ENCODE measurements at regions not wholly inside any gene's neighbourhood (a gene's known extent, or its start where the extent isn't known, plus 50 kb on each side); places are given as distances from the start of the nearest gene placed in this dataset.

DNA sequence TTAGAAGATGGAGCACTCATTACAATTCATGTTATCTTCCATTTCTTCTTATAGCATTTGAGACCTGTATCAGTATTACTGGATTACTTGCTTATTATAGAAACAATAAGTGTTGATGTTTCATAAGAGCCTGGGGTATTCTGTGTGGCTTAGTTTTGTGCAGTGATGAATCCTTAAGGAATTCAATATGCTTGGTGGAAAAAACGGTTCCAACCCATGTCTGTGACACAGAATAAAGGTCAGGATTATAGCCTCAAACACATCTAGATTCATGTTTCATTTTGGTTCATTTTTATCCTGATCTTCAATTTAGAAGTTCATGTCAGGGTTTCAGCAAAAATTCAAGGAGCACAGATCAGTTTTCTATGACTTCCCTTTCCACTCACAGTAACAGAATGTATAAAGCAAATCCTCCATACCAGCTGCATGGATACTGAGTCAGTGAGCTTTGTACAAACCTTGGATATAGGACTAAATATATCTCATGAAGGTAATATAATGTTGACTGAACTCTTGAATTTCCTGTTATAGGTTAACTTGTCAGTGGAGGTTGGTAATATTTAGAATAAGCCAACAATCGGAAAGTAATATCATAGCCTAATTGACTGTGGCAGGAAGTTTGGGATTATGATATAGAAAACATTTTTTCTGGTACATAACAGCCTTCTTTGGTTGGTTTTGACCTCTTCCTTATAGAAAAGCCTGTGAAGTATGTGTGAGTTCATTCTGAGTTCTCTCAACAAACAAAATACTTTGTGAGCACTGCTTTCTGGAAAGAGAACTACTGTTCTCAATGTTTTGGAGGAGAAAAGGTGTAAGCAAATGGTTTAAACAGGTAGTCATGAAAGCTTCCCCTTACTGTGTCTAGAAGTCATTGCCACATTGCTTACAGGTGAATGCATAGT is 218.2 kb upstream of the TPM1 start:
- 85% methylated on average over 2 of the region's 2 CpGs for WGBS
- TF ChIP-seq FOXA2 (IDR thresholded peaks at IDR 0.05) (no peak), TAF1 (conservative IDR thresholded peaks at IDR 0.05) (no peak), HNF4A (conservative IDR thresholded peaks at IDR 0.05) (no peak), YY1 (IDR thresholded peaks at IDR 0.05) (no peak), FOXA1 (IDR thresholded peaks at IDR 0.05) (no peak), RAD21 (IDR thresholded peaks at IDR 0.05) (no peak), GABPA (IDR thresholded peaks at IDR 0.05 in 1 of 2, conservative IDR thresholded peaks at IDR 0.05 in 1 of 2) (no peak), SP1 (IDR thresholded peaks at IDR 0.05) (no peak), NR2F2 (IDR thresholded peaks at IDR 0.05) (no peak), EGR1 (IDR thresholded peaks at IDR 0.05; ENCODE audit: low read depth in 2 of 2) (no peak)
- TF ChIP-seq, protein P1, sequence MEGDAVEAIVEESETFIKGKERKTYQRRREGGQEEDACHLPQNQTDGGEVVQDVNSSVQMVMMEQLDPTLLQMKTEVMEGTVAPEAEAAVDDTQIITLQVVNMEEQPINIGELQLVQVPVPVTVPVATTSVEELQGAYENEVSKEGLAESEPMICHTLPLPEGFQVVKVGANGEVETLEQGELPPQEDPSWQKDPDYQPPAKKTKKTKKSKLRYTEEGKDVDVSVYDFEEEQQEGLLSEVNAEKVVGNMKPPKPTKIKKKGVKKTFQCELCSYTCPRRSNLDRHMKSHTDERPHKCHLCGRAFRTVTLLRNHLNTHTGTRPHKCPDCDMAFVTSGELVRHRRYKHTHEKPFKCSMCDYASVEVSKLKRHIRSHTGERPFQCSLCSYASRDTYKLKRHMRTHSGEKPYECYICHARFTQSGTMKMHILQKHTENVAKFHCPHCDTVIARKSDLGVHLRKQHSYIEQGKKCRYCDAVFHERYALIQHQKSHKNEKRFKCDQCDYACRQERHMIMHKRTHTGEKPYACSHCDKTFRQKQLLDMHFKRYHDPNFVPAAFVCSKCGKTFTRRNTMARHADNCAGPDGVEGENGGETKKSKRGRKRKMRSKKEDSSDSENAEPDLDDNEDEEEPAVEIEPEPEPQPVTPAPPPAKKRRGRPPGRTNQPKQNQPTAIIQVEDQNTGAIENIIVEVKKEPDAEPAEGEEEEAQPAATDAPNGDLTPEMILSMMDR (IDR thresholded peaks at IDR 0.05; ENCODE audit: low read depth, low read length, missing input control): no peak
- TF ChIP-seq, protein P2, sequence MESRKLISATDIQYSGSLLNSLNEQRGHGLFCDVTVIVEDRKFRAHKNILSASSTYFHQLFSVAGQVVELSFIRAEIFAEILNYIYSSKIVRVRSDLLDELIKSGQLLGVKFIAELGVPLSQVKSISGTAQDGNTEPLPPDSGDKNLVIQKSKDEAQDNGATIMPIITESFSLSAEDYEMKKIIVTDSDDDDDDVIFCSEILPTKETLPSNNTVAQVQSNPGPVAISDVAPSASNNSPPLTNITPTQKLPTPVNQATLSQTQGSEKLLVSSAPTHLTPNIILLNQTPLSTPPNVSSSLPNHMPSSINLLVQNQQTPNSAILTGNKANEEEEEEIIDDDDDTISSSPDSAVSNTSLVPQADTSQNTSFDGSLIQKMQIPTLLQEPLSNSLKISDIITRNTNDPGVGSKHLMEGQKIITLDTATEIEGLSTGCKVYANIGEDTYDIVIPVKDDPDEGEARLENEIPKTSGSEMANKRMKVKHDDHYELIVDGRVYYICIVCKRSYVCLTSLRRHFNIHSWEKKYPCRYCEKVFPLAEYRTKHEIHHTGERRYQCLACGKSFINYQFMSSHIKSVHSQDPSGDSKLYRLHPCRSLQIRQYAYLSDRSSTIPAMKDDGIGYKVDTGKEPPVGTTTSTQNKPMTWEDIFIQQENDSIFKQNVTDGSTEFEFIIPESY (IDR thresholded peaks at IDR 0.05): no peak
- TF ChIP-seq, protein P3, sequence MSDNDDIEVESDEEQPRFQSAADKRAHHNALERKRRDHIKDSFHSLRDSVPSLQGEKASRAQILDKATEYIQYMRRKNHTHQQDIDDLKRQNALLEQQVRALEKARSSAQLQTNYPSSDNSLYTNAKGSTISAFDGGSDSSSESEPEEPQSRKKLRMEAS (IDR thresholded peaks at IDR 0.05): no peak
- no peaks in the 10 kb centered on the region for H3K36me3 ChIP-seq (ENCODE audit: control insufficient read depth in 4 of 4, insufficient read depth in 3 of 4, low read depth in 1 of 4, low read length in 3 of 4)
- no peak overlapping the region for H3K4me3 ChIP-seq (ENCODE audit: low read depth in 1 of 3, low read length in 3 of 3)
- no peak overlapping the region for H3K9ac ChIP-seq (ENCODE audit: low read depth in 1 of 2, low read length in 2 of 2)
- peaks cover 5 to 23% (median 17%) of the 10 kb centered on the region in 4 donors for H3K4me1 ChIP-seq (ENCODE audit: control insufficient read depth in 4 of 4, insufficient read depth in 4 of 4, low read length in 3 of 4)
- no peaks in the 10 kb centered on the region for H3K27me3 ChIP-seq (ENCODE audit: control insufficient read depth in 4 of 4, insufficient read depth in 4 of 4, low read length in 3 of 4)
- no peak overlapping the region for H3K27ac ChIP-seq (ENCODE audit: low read depth in 1 of 2, low read length in 2 of 2)
- DNase-seq (ENCODE audit: low spot score): no peak
- H3K9me3 ChIP-seq (ENCODE audit: control insufficient read depth in 4 of 4, low read length in 3 of 4): no peaks in the 10 kb centered on the region

DNA sequence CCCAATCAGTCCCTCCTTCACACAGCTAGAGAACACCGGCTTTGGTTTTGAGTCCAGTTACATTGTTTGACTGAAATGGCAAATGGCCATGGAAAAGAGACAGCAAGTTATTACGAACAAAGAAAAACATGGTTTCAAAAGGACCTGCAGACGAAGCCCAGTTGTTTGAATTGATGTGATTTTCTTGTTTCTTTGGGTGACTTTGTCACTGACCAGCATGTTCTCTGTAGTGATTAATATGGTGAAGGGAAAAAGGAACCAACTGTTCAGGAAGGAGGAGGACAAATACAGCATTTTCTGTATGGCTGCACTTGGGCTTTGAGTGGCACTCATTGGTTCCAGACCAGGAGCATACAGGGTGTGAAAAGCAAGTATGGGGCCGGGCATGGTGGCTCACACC is 217.4 kb upstream of the TPM1 start:
- Histone ChIP-seq H3K9ac (ENCODE audit: low read depth in 1 of 2, low read length in 2 of 2) (no peak overlapping the region), H3K4me3 (ENCODE audit: low read depth in 1 of 3, low read length in 3 of 3) (no peak overlapping the region), H3K9me3 (ENCODE audit: control insufficient read depth in 4 of 4, low read length in 3 of 4) (no peaks in the 10 kb centered on the region), H3K27me3 (ENCODE audit: control insufficient read depth in 4 of 4, insufficient read depth in 4 of 4, low read length in 3 of 4) (no peaks in the 10 kb centered on the region), H3K27ac (ENCODE audit: low read depth in 1 of 2, low read length in 2 of 2) (no peak overlapping the region), H3K4me1 (ENCODE audit: control insufficient read depth in 4 of 4, insufficient read depth in 4 of 4, low read length in 3 of 4) (peaks cover 5 to 23% (median 17%) of the 10 kb centered on the region in 4 donors), H3K36me3 (ENCODE audit: control insufficient read depth in 4 of 4, insufficient read depth in 3 of 4, low read depth in 1 of 4, low read length in 3 of 4) (no peaks in the 10 kb centered on the region)
- WGBS: 96% methylated on average over 4 of the region's 4 CpGs
- DNase-seq (ENCODE audit: low spot score): no peak
- TF ChIP-seq, protein P2 (IDR thresholded peaks at IDR 0.05): no peak
- no peak for TF ChIP-seq YY1 (IDR thresholded peaks at IDR 0.05)
- TF ChIP-seq, protein P1 (IDR thresholded peaks at IDR 0.05; ENCODE audit: low read depth, low read length, missing input control): no peak
- no peak for TF ChIP-seq FOXA1 (IDR thresholded peaks at IDR 0.05)
- TF ChIP-seq HNF4G (IDR thresholded peaks at IDR 0.05): no peak
- TF ChIP-seq, protein P4, sequence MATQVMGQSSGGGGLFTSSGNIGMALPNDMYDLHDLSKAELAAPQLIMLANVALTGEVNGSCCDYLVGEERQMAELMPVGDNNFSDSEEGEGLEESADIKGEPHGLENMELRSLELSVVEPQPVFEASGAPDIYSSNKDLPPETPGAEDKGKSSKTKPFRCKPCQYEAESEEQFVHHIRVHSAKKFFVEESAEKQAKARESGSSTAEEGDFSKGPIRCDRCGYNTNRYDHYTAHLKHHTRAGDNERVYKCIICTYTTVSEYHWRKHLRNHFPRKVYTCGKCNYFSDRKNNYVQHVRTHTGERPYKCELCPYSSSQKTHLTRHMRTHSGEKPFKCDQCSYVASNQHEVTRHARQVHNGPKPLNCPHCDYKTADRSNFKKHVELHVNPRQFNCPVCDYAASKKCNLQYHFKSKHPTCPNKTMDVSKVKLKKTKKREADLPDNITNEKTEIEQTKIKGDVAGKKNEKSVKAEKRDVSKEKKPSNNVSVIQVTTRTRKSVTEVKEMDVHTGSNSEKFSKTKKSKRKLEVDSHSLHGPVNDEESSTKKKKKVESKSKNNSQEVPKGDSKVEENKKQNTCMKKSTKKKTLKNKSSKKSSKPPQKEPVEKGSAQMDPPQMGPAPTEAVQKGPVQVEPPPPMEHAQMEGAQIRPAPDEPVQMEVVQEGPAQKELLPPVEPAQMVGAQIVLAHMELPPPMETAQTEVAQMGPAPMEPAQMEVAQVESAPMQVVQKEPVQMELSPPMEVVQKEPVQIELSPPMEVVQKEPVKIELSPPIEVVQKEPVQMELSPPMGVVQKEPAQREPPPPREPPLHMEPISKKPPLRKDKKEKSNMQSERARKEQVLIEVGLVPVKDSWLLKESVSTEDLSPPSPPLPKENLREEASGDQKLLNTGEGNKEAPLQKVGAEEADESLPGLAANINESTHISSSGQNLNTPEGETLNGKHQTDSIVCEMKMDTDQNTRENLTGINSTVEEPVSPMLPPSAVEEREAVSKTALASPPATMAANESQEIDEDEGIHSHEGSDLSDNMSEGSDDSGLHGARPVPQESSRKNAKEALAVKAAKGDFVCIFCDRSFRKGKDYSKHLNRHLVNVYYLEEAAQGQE (IDR thresholded peaks at IDR 0.05): no peak

Data from liver (tissue), 8 donors.